ENCODE measurements at regions not wholly inside any gene's neighbourhood (a gene's known extent, or its start where the extent isn't known, plus 50 kb on each side); places are given as distances from the start of the nearest gene placed in this dataset.

DNA sequence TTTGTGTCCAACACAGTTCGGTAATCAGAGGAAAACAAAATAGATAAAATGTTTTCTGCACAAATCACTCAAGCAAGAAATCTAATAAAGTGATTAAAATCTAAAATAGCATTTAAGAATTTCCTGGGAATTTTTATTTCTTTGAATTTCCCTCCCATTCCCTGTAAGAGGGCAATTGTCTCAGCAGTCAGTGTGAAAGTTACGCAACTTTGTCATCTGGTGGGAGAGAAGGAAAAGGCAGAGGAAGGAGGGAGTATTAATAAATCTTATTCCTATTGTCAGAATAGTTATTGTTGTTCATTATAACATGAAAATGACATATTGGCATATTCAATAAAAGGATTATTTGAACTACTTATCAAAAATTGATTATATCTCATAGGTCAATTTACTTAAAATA, 464.9 kb downstream of the PRKD1 start:
- Mint-ChIP-seq H3K4me3 (no peak overlapping the region), H3K36me3 (no peaks in the 10 kb centered on the region), H3K4me1 (no peaks in the 10 kb centered on the region), H3K27me3 (ENCODE audit: low read depth) (no peaks in the 10 kb centered on the region; the same call in none of the 2 replicates), H3K27ac (no peak overlapping the region), H3K9me3 (no peaks in the 10 kb centered on the region)
- TF ChIP-seq STAT6 (CRISPR knock-in tag; conservative IDR thresholded peaks at IDR 0.05; ENCODE audit: low read depth) (no peak), OVOL2 (CRISPR knock-in tag; IDR thresholded peaks at IDR 0.05; ENCODE audit: borderline replicate concordance) (no peak), FOXJ3 (CRISPR knock-in tag; IDR thresholded peaks at IDR 0.05; ENCODE audit: borderline replicate concordance) (no peak), GRHL2 (CRISPR knock-in tag; IDR thresholded peaks at IDR 0.05; ENCODE audit: insufficient replicate concordance, severe bottlenecking) (no peak)
- ChIA-PET CTCF (interaction anchor here (1.2 kb wide), 1 partner anchor 688 kb away, joined by 5 read pairs; no protein-coding TSS in a partner anchor), POLR2A (interaction anchor here (0.6 kb wide), 1 partner anchor 1780 kb away, joined by 3 read pairs; no protein-coding TSS in a partner anchor)
- no peak for ATAC-seq
- no peak for DNase-seq (ENCODE audit: low spot score)

GRCh38 chr14:29463727-29464395, 463.8 kb downstream of the PRKD1 start:
- H3K4me3 Mint-ChIP-seq: no peak overlapping the region
- H3K9me3 Mint-ChIP-seq: no peaks in the 10 kb centered on the region
- no peaks in the 10 kb centered on the region; the same call in none of the 2 replicates for H3K27me3 Mint-ChIP-seq (ENCODE audit: low read depth)
- H3K27ac Mint-ChIP-seq: no peak overlapping the region
- ATAC-seq (no peak), DNase-seq (ENCODE audit: low spot score) (no peak)
- CTCF ChIA-PET: interaction anchor here (1.0 to 1.2 kb wide), 2 partner anchors 58 to 689 kb away, joined by 3 to 5 read pairs; no protein-coding TSS in a partner anchor
- TF ChIP-seq ZBTB43 (CRISPR knock-in tag; IDR thresholded peaks at IDR 0.05) (no peak), CBFB (CRISPR knock-in tag; IDR thresholded peaks at IDR 0.05; ENCODE audit: low read depth) (no peak), SOX15 (CRISPR knock-in tag; IDR thresholded peaks at IDR 0.05) (no peak), FOXP1 (CRISPR knock-in tag; IDR thresholded peaks at IDR 0.05; ENCODE audit: borderline replicate concordance) (no peak), ZNF425 (CRISPR knock-in tag; conservative IDR thresholded peaks at IDR 0.05) (no peak), EMX1 (CRISPR knock-in tag; IDR thresholded peaks at IDR 0.05) (no peak), SMAD4 (CRISPR knock-in tag; IDR thresholded peaks at IDR 0.05) (no peak), AR (CRISPR knock-in tag; IDR thresholded peaks at IDR 0.05) (no peak), CREB1 (CRISPR knock-in tag; IDR thresholded peaks at IDR 0.05) (no peak), HMGA2 (CRISPR knock-in tag; IDR thresholded peaks at IDR 0.05) (no peak)
- TF ChIP-seq, protein P1, sequence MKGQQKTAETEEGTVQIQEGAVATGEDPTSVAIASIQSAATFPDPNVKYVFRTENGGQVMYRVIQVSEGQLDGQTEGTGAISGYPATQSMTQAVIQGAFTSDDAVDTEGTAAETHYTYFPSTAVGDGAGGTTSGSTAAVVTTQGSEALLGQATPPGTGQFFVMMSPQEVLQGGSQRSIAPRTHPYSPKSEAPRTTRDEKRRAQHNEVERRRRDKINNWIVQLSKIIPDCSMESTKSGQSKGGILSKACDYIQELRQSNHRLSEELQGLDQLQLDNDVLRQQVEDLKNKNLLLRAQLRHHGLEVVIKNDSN (CRISPR knock-in tag; IDR thresholded peaks at IDR 0.05): no peak
- TF ChIP-seq, protein P2, sequence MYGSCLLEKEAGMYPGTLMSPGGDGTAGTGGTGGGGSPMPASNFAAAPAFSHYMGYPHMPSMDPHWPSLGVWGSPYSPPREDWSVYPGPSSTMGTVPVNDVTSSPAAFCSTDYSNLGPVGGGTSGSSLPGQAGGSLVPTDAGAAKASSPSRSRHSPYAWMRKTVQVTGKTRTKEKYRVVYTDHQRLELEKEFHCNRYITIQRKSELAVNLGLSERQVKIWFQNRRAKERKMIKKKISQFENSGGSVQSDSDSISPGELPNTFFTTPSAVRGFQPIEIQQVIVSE (CRISPR knock-in tag; IDR thresholded peaks at IDR 0.05; ENCODE audit: borderline replicate concordance): no peak
- TF ChIP-seq, protein P3, sequence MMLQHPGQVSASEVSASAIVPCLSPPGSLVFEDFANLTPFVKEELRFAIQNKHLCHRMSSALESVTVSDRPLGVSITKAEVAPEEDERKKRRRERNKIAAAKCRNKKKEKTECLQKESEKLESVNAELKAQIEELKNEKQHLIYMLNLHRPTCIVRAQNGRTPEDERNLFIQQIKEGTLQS (CRISPR knock-in tag; conservative IDR thresholded peaks at IDR 0.05): no peak
- TF ChIP-seq, protein P4, sequence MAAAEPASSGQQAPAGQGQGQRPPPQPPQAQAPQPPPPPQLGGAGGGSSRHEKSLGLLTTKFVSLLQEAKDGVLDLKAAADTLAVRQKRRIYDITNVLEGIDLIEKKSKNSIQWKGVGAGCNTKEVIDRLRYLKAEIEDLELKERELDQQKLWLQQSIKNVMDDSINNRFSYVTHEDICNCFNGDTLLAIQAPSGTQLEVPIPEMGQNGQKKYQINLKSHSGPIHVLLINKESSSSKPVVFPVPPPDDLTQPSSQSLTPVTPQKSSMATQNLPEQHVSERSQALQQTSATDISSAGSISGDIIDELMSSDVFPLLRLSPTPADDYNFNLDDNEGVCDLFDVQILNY (CRISPR knock-in tag; IDR thresholded peaks at IDR 0.05): no peak
- H3K36me3 Mint-ChIP-seq: no peaks in the 10 kb centered on the region
- H3K4me1 Mint-ChIP-seq: no peaks in the 10 kb centered on the region
- POLR2A ChIA-PET: no interaction called here

Data from WTC11 (cell line).